Epithelial cell of proximal tubule (primary cell): ENCODE measurements at regions not wholly inside any gene's neighbourhood (a gene's known extent, or its start where the extent isn't known, plus 50 kb on each side); places are given as distances from the start of the nearest gene placed in this dataset.

Experiments used
- DNase-seq: peaks from one replicate; pipeline ENCODE4 v3.0.0-alpha.2; 2011; ENCODE audit warnings: low read depth
- H3K4me3 ChIP-seq: 2 replicates; pipeline ENCODE4 v1.5.1; 2011; ENCODE audit warnings: low read depth, mild to moderate bottlenecking, low read length
- TF ChIP-seq, protein P1 (sequence below): conservative IDR thresholded peaks from 2 replicates; pipeline ENCODE4 v1.5.1; 2012; ENCODE audit warnings: low read depth, mild to moderate bottlenecking, low read length

DNA sequence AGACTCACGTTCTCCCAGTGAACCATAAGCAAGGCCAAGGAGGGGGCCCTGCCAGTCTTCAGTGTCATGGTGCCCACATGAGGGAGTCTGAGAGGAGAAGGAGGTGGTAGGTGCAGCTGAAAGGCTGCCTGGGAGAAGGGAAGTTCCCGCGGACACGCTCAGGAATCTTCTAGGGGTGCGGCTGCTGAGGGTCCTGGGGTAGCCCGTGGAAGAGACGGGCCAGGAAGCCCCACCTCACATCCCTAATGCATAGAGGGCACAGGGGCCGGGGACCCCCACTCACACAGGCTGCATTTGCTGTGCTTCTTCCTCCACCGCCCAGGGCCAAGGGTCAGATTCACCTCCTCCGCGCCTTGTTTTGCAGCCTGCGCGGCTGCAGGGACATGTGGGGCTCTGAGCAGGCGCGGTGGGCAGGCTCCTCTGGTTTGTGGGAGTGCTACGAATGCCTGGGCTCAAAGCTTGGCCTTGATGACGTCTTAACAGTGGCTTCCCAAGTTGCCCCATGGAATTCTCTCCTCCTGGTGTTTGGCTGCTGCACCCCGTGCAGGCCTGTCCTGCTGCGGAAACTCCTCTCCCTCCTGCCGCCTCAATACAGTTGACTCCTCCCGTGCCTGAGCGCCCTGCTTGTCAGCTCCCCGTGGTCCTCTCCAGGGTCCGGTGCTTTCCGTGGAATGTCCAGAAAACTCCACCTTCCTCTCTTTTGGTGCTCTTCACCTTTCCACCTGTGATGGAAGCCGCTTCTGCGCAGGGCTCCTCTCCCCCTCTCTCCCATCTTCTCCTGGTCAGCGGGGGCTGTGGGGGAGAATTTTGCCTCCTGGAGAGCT is 95.7 kb downstream of the VAPA start:
- no peak for DNase-seq
- no peak overlapping the region for H3K4me3 ChIP-seq
- TF ChIP-seq, protein P1, sequence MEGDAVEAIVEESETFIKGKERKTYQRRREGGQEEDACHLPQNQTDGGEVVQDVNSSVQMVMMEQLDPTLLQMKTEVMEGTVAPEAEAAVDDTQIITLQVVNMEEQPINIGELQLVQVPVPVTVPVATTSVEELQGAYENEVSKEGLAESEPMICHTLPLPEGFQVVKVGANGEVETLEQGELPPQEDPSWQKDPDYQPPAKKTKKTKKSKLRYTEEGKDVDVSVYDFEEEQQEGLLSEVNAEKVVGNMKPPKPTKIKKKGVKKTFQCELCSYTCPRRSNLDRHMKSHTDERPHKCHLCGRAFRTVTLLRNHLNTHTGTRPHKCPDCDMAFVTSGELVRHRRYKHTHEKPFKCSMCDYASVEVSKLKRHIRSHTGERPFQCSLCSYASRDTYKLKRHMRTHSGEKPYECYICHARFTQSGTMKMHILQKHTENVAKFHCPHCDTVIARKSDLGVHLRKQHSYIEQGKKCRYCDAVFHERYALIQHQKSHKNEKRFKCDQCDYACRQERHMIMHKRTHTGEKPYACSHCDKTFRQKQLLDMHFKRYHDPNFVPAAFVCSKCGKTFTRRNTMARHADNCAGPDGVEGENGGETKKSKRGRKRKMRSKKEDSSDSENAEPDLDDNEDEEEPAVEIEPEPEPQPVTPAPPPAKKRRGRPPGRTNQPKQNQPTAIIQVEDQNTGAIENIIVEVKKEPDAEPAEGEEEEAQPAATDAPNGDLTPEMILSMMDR: no peak

DNA sequence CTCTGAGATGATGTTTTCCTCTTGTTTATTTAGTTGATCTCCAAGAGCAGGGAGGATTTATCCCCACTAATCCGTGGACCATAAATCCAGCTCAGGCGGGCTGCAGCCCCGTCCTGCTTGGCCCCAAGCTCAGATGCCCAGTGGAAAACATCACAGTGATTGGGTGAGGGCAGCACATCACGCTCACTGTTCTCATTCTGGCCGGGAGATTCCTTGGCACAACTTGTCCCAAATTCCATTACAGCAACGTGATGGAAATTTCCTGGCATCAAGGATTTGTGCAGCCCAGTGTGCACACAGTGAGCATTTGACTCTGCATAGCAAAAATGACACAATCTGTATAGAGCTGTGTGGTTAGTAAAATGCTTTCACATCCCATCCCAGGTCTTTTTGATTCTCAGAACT is 96.8 kb downstream of the VAPA start:
- DNase-seq: peak; percentile 80
- H3K4me3 ChIP-seq: no peak overlapping the region
- TF ChIP-seq, protein P1: no peak

DNA sequence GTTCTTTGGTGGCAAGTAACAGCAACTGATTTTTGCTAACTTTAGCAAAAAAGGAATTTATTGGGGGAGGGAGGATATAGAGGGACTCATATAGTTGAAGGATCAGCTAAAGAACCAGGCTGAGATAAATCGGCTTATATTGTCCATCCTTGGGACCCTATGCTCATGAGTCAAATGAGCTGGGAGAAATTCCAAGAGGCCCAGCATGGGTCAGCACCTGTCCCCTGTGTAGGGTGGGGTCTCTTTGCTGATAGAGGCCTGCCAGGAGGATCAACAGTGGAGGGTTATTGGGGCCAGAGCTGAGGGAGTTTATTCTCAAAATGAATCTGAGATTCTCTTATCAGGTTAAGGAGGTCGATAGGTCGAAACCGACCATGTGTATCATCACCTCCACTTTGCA is 97.2 kb downstream of the VAPA start:
- no peak overlapping the region for H3K4me3 ChIP-seq
- DNase-seq: no peak
- TF ChIP-seq, protein P1: no peak

DNA sequence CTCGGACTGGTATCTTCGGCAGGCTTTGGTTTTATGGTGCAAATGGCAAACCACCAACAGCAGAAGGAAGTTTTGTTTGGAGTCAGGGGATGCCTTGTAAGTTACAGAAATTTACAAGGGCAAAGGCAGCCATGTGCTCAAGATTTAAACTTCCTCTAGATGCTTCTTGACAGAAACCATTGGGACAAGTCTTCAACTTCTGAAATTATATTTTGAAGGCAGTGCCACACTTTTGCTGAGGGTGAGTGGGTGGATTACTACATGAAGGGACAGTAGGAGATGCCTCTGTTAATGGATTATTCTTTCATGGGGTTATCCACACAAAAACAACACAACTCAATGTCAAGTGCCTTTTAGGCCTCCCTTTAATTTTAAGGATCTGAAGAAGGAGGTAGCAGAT is 97.9 kb downstream of the VAPA start:
- no peak for DNase-seq
- TF ChIP-seq, protein P1: no peak
- no peak overlapping the region for H3K4me3 ChIP-seq

DNA sequence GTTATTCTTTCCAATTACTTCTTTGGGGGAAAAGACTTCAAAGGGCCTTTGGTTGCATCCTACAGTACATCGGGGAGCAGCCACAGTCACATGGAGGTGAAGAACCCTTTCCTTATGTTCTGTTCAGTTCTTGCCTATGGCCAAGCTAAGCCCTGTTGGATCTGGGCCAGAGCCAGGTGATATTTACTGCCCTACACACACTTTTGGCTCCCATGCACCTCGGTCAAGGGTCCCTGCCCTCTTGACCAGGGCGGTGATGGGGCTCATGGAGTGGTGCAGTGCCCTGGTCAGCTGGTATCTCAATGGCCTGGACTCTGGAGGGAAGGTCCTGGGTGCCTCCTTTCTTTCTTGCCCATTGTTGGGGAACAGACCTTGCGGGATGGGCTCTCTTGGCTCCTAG is 98.7 kb downstream of the VAPA start:
- no peak overlapping the region for H3K4me3 ChIP-seq
- TF ChIP-seq, protein P1: no peak
- DNase-seq: no peak

DNA sequence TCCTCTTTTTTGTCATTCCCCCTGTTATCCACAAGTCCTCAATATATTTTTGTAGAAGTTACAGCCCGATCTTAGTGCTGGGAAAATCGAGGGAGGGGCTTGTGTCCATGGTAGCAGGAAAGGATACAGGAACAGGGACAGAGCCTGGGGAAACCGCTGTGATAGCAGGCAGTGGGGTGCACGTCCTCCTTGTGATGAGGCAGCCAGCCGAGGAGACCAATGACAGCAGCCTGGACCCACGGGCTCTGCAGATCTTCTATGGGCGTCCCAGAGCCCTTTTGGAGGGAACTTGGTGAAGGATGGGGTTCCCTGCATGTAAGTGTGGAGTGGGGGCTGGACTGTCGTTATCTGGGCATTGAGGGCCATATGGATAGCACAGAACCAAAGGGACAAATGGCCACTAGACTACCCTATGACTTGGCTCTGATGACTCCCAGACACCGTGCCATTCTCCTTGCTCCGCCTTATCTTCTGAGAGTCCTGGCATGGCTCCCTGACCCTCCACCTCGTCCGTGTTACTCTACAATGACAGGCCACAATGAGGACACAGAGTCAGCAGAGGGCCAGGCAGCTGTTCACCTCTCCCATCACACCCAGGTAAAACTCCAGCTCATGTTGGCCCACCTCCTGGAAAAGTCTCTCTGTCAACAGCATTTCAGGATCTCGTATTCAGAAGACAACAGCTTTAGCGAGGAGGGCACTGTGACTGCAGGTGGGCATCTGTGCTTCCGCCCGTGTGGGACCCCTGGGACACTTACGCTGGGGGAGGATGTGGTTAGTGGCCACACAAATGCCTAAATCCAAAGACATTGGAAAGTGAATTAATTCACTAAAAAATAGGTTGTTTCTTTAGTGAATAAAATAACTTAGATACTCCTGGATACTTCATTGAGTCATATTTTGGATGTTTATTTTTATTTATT is 100.1 kb downstream of the VAPA start:
- TF ChIP-seq, protein P1: no peak
- no peak for DNase-seq
- H3K4me3 ChIP-seq: no peak overlapping the region
